Gastroesophageal sphincter (tissue), 4 donors: ENCODE measurements at regions not wholly inside any gene's neighbourhood (a gene's known extent, or its start where the extent isn't known, plus 50 kb on each side); places are given as distances from the start of the nearest gene placed in this dataset.

Experiments used
- ATAC-seq: fragments of 150-250 bp; one replicate; pipeline ENCODE4 v1.9.1; 2016; ENCODE audit warnings: mild to moderate bottlenecking, moderate library complexity
- H3K27ac ChIP-seq, 4 donors: fragments of 200-600 bp; sonication (generic) in 3 of 4; 1 replicate in 3 of 4; 2 replicates in 1 of 4; pipeline ENCODE4 v1.5.1; 2016 to 2019
- H3K27me3 ChIP-seq: fragments of 200-600 bp; sonication (generic); one replicate; pipeline ENCODE4 v1.5.1; 2019
- H3K36me3 ChIP-seq, 2 donors: fragments of 200-600 bp; sonication (generic); one replicate each; pipeline ENCODE4 v1.5.1; 2019; ENCODE audit warnings: control low read depth in 1 of 2
- H3K4me1 ChIP-seq, 3 donors: fragments of 200-600 bp; sonication (generic); 1 replicate in 2 of 3; 2 replicates in 1 of 3; pipeline ENCODE4 v1.5.1; 2016 to 2019; ENCODE audit warnings: control low read depth in 2 of 3
- H3K4me3 ChIP-seq, 2 donors: fragments of 200-600 bp; sonication (generic); one replicate each; pipeline ENCODE4 v1.5.1; 2019; ENCODE audit warnings: mild to moderate bottlenecking in 1 of 2, moderate library complexity in 1 of 2
- H3K9me3 ChIP-seq, 3 donors: fragments of 200-600 bp; sonication (generic); one replicate each; pipeline ENCODE4 v1.5.1; 2017 to 2019; ENCODE audit warnings: control low read depth in 2 of 3
- CTCF ChIP-seq, 4 experiments: fragments of 200-600 bp in 2 of 4; fragments of 450-650 bp in 2 of 4; sonication (generic) in 1 of 4; IDR thresholded peaks; one replicate each; pipeline ENCODE4 v1.5.1; 2017 to 2019; ENCODE audit warnings: antibody characterized with exemption in 4 of 4, mild to moderate bottlenecking in 2 of 4, moderate library complexity in 2 of 4
- EP300 ChIP-seq: sonication (generic); formaldehyde crosslinking; IDR thresholded peaks from one replicate; pipeline ENCODE4 v1.6.1; 2017; ENCODE audit warnings: antibody characterized with exemption, mild to moderate bottlenecking
- POLR2A ChIP-seq, 2 donors: fragments of 450-650 bp; IDR thresholded peaks; one replicate each; pipeline ENCODE4 v1.6.1; 2017; ENCODE audit warnings: antibody characterized with exemption in 2 of 2, mild to moderate bottlenecking in 2 of 2, moderate library complexity in 1 of 2
- POLR2AphosphoS5 ChIP-seq: sonication (generic); formaldehyde crosslinking; IDR thresholded peaks from one replicate; pipeline ENCODE4 v1.6.1; 2017; ENCODE audit warnings: antibody characterized with exemption
- WGBS, 2 donors: methylation state at CpG; one replicate each; pipeline ENCODE4 v1.1.5; 2018; ENCODE audit warnings: low coverage in 1 of 2; 5-methylcytosine and 5-hydroxymethylcytosine counted together

- no peaks in the 10 kb centered on the region for H3K36me3 ChIP-seq
- no peak overlapping the region for H3K27ac ChIP-seq
- no peak overlapping the region for H3K4me3 ChIP-seq
- H3K27me3 ChIP-seq = peaks cover 14% of the 10 kb centered on the region
- no peaks in the 10 kb centered on the region for H3K4me1 ChIP-seq
- WGBS, 2 donors = 74 to 85% methylated on average over 3 to 4 of the region's 4 CpGs
- H3K9me3 ChIP-seq = no peaks in the 10 kb centered on the region
- no peak for ATAC-seq
- TF ChIP-seq EP300 = no peak
- TF ChIP-seq POLR2A (IDR thresholded peaks at IDR 0.05) = no peak
- TF ChIP-seq POLR2AphosphoS5 = no peak
- TF ChIP-seq CTCF (IDR thresholded peaks at IDR 0.05) = no peak
These were observed 63.3 kb upstream of the IRX5 start for GRCh38 chr16:54867302-54867832.

GRCh38 chr16:54862529-54862928 is 68.1 kb upstream of the IRX5 start:
- no peak for TF ChIP-seq POLR2A (IDR thresholded peaks at IDR 0.05)
- no peak for TF ChIP-seq CTCF (IDR thresholded peaks at IDR 0.05)
- TF ChIP-seq EP300 = no peak
- no peak for TF ChIP-seq POLR2AphosphoS5
- Histone ChIP-seq H3K9me3 (no peaks in the 10 kb centered on the region), H3K4me3 (no peak overlapping the region), H3K27me3 (peaks cover 15% of the 10 kb centered on the region), H3K36me3 (no peaks in the 10 kb centered on the region), H3K4me1 (no peaks in the 10 kb centered on the region), H3K27ac (no peak overlapping the region)
- ATAC-seq = no peak
- 22 to 24% methylated on average over 9 of the region's 9 CpGs for WGBS, 2 donors

GRCh38 chr16:54856871-54857270 is 73.8 kb upstream of the IRX5 start:
- peaks cover 0 to 14% (median 0%) of the 10 kb centered on the region in 3 donors for H3K9me3 ChIP-seq
- no peaks in the 10 kb centered on the region for H3K4me1 ChIP-seq
- no peak overlapping the region for H3K4me3 ChIP-seq
- TF ChIP-seq CTCF (IDR thresholded peaks at IDR 0.05) (no peak), EP300 (no peak), POLR2AphosphoS5 (no peak), POLR2A (IDR thresholded peaks at IDR 0.05) (no peak)
- H3K27me3 ChIP-seq = peaks cover 12% of the 10 kb centered on the region
- ATAC-seq = no peak
- no peaks in the 10 kb centered on the region for H3K36me3 ChIP-seq
- 91 to 100% methylated on average over 2 of the region's 2 CpGs for WGBS, 2 donors
- H3K27ac ChIP-seq = no peak overlapping the region

GRCh38 chr16:54847609-54848008 is 83.1 kb upstream of the IRX5 start:
- ATAC-seq = no peak
- 23 to 39% methylated on average over 2 of the region's 2 CpGs for WGBS, 2 donors
- no peak overlapping the region for H3K4me3 ChIP-seq

More at GRCh38 chr16:54847609-54848008, 83.1 kb upstream of the IRX5 start:
- peaks cover 0 to 25% (median 0%) of the 10 kb centered on the region in 3 donors for H3K9me3 ChIP-seq
- no peak overlapping the region for H3K27ac ChIP-seq
- no peaks in the 10 kb centered on the region for H3K4me1 ChIP-seq
- no peaks in the 10 kb centered on the region for H3K36me3 ChIP-seq
- TF ChIP-seq EP300 = no peak
- no peak for TF ChIP-seq POLR2A (IDR thresholded peaks at IDR 0.05)
- TF ChIP-seq POLR2AphosphoS5 = no peak
- no peak for TF ChIP-seq CTCF (IDR thresholded peaks at IDR 0.05)
- H3K27me3 ChIP-seq = no peaks in the 10 kb centered on the region
